HTR-8/SVneo (cell line): ENCODE measurements at regions not wholly inside any gene's neighbourhood (a gene's known extent, or its start where the extent isn't known, plus 50 kb on each side); places are given as distances from the start of the nearest gene placed in this dataset.
A peak's percentile ranks its signal among the peaks of the same experiment; 100 is the strongest.

ENCODE experiments used
- DNase-seq: peaks from one replicate; pipeline ENCODE4 v3.0.0; 2011; ENCODE audit warnings: low spot score, mixed read lengths; ENCODE audit not compliant: insufficient read length
- FAIRE-seq: peaks from 2 replicates; lab custom pipeline; 2011; peaks lifted over from hg19 to GRCh38; lab: Jason Lieb, UNC

- DNase-seq: peak; percentile 29
- FAIRE-seq: no peak
These were observed 133.7 kb downstream of the AEBP2 start for GRCh38 chr12:19572920-19573558.

GRCh38 chr12:19573866-19574265 is 134.6 kb downstream of the AEBP2 start:
- FAIRE-seq: no peak

GRCh38 chr12:19574601-19575000 is 135.3 kb downstream of the AEBP2 start:
- FAIRE-seq (no peak), DNase-seq (no peak)

More at GRCh38 chr12:19573866-19574265, 134.6 kb downstream of the AEBP2 start:
- DNase-seq: no peak

GRCh38 chr12:19575337-19576243 is 136.3 kb downstream of the AEBP2 start:
- DNase-seq (peak; percentile 63), FAIRE-seq (no peak)

GRCh38 chr12:19576506-19577280 is 137.4 kb downstream of the AEBP2 start:
- FAIRE-seq: no peak
- no peak for DNase-seq

GRCh38 chr12:19577281-19577530 is 137.9 kb downstream of the AEBP2 start:
- no peak for DNase-seq
- no peak for FAIRE-seq

GRCh38 chr12:19584732-19585131 is 145.4 kb downstream of the AEBP2 start:
- FAIRE-seq (no peak), DNase-seq (no peak)

- FAIRE-seq (no peak), DNase-seq (no peak)
These were observed 149.7 kb downstream of the AEBP2 start for GRCh38 chr12:19588951-19589350.

- FAIRE-seq: no peak
These were observed 152.7 kb downstream of the AEBP2 start for GRCh38 chr12:19591951-19592350.

GRCh38 chr12:19596434-19597166 is 157.3 kb downstream of the AEBP2 start:
- DNase-seq (no peak), FAIRE-seq (no peak)

More at GRCh38 chr12:19591951-19592350, 152.7 kb downstream of the AEBP2 start:
- no peak for DNase-seq

- FAIRE-seq (no peak), DNase-seq (no peak)
These were observed 158.1 kb downstream of the AEBP2 start for GRCh38 chr12:19597167-19598026.

- FAIRE-seq (no peak), DNase-seq (no peak)
These were observed 166.4 kb downstream of the AEBP2 start for GRCh38 chr12:19605720-19606119.

GRCh38 chr12:19608039-19608438 is 168.7 kb downstream of the AEBP2 start:
- DNase-seq: no peak
- FAIRE-seq: no peak

GRCh38 chr12:19613051-19613535 is 173.8 kb downstream of the AEBP2 start:
- DNase-seq (no peak), FAIRE-seq (no peak)

GRCh38 chr12:19614601-19615383 is 175.5 kb downstream of the AEBP2 start:
- no peak for DNase-seq
- no peak for FAIRE-seq

- FAIRE-seq (no peak), DNase-seq (no peak)
These were observed 176.1 kb downstream of the AEBP2 start for GRCh38 chr12:19615384-19615725.

GRCh38 chr12:19616781-19617180 is 177.5 kb downstream of the AEBP2 start:
- FAIRE-seq (no peak), DNase-seq (no peak)

GRCh38 chr12:19620222-19620621 is 180.9 kb downstream of the AEBP2 start:
- no peak for DNase-seq
- FAIRE-seq: peak; percentile 59
